ENCODE measurements at regions not wholly inside any gene's neighbourhood (a gene's known extent, or its start where the extent isn't known, plus 50 kb on each side); places are given as distances from the start of the nearest gene placed in this dataset.
A peak's percentile ranks its signal among the peaks of the same experiment; 100 is the strongest.

- no peak overlapping the region for H3K4me3 ChIP-seq (replicated peaks in 1 of 4; ENCODE audit: control extremely low read depth in 1 of 4, insufficient read depth in 1 of 4, low read depth in 3 of 4, low read length in 4 of 4)
- no peak overlapping the region for H3K27ac ChIP-seq (ENCODE audit: insufficient read depth, low read length)
- no peaks in the 10 kb centered on the region for H3K9me3 ChIP-seq (ENCODE audit: control insufficient read depth, insufficient read depth, low read depth, low read length)
- no peak overlapping the region for H3K4me2 ChIP-seq (ENCODE audit: extremely low read depth, insufficient read depth, low read length)
- no peaks in the 10 kb centered on the region for H3K27me3 ChIP-seq (ENCODE audit: control insufficient read depth, insufficient read depth, low read length)
- peaks cover 3% of the 10 kb centered on the region for H3K4me1 ChIP-seq (ENCODE audit: control insufficient read depth, extremely low read depth, insufficient read depth, low read length)
- no peak overlapping the region for H2AFZ ChIP-seq (ENCODE audit: low read length)
- DNase-seq (ENCODE audit: low read depth in 2 of 2): peak; percentile 2 to 52
- H4K20me1 ChIP-seq (ENCODE audit: control insufficient read depth, extremely low read depth, insufficient read depth, low read length): no peaks in the 10 kb centered on the region
- TF ChIP-seq, protein P1, sequence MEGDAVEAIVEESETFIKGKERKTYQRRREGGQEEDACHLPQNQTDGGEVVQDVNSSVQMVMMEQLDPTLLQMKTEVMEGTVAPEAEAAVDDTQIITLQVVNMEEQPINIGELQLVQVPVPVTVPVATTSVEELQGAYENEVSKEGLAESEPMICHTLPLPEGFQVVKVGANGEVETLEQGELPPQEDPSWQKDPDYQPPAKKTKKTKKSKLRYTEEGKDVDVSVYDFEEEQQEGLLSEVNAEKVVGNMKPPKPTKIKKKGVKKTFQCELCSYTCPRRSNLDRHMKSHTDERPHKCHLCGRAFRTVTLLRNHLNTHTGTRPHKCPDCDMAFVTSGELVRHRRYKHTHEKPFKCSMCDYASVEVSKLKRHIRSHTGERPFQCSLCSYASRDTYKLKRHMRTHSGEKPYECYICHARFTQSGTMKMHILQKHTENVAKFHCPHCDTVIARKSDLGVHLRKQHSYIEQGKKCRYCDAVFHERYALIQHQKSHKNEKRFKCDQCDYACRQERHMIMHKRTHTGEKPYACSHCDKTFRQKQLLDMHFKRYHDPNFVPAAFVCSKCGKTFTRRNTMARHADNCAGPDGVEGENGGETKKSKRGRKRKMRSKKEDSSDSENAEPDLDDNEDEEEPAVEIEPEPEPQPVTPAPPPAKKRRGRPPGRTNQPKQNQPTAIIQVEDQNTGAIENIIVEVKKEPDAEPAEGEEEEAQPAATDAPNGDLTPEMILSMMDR (conservative IDR thresholded peaks at IDR 0.05 in 1 of 2, IDR thresholded peaks at IDR 0.05 in 1 of 2; ENCODE audit: low read depth in 1 of 2, low read length in 2 of 2): no peak
- TF ChIP-seq EZH2 (IDR thresholded peaks at IDR 0.05; ENCODE audit: low read length, missing control alignments): no peak
- H3K79me2 ChIP-seq (ENCODE audit: control insufficient read depth, insufficient read depth, low read length): no peaks in the 10 kb centered on the region
- no peak overlapping the region for H3K9ac ChIP-seq (ENCODE audit: insufficient read depth, low read length)
- no peaks in the 10 kb centered on the region for H3K36me3 ChIP-seq (ENCODE audit: control insufficient read depth, insufficient read depth, low read length)
Observed at GRCh38 chr1:87513966-87514660, 185.4 kb downstream of the LMO4 start.

DNA sequence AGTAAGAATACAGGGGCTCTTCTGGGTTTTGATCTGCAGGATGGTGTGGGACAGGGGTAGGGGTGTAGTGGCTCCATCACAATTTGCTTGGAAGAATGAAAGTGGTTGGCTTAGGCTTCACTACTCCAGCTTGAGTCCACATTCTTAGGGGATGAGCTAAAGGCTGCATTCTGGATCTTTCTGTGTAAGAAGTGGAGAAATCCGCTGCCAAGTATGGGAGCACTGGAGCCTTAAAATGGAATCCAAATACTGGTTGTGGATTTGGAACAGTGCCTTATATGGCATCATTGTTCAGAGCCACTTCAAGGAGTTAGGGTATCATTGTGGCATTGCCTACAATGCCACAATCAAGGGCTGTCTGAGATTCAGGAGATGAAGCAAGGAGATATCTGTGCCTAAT, 187.1 kb downstream of the LMO4 start:
- peak; percentile 27 to 86 for DNase-seq (ENCODE audit: low read depth in 2 of 2)
- TF ChIP-seq, protein P1 (conservative IDR thresholded peaks at IDR 0.05 in 1 of 2, IDR thresholded peaks at IDR 0.05 in 1 of 2; ENCODE audit: low read depth in 1 of 2, low read length in 2 of 2): no peak
- no peak for TF ChIP-seq EZH2 (IDR thresholded peaks at IDR 0.05; ENCODE audit: low read length, missing control alignments)
- no peaks in the 10 kb centered on the region for H4K20me1 ChIP-seq (ENCODE audit: control insufficient read depth, extremely low read depth, insufficient read depth, low read length)

DNA sequence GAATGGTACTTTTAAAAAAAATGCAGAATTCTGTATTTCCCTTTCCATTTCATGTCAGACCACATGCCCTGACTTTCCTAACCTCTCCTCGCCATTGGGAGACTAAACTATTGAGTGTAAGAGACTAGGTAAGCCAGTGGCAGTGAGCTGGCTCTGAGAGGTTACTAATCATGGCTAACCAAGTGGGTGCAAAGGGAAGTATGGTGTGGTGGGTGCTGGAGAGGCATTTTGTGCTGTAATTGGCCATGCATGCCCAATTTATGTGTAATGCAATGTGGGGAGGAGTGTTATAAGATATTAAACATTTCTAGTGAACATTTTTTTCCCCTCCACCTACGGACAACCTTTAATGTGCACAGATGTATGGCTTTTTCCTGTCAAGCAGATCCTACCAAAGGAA, 190.1 kb downstream of the LMO4 start:
- H2AFZ ChIP-seq (ENCODE audit: low read length): no peak overlapping the region
- DNase-seq (ENCODE audit: low read depth in 2 of 2): peak in 1 of 2 donors; percentile 44
- no peaks in the 10 kb centered on the region for H3K36me3 ChIP-seq (ENCODE audit: control insufficient read depth, insufficient read depth, low read length)
- no peaks in the 10 kb centered on the region for H3K27me3 ChIP-seq (ENCODE audit: control insufficient read depth, insufficient read depth, low read length)
- no peak overlapping the region for H3K4me2 ChIP-seq (ENCODE audit: extremely low read depth, insufficient read depth, low read length)
- H3K79me2 ChIP-seq (ENCODE audit: control insufficient read depth, insufficient read depth, low read length): no peaks in the 10 kb centered on the region
- H4K20me1 ChIP-seq (ENCODE audit: control insufficient read depth, extremely low read depth, insufficient read depth, low read length): no peaks in the 10 kb centered on the region
- H3K4me1 ChIP-seq (ENCODE audit: control insufficient read depth, extremely low read depth, insufficient read depth, low read length): no peaks in the 10 kb centered on the region
- TF ChIP-seq, protein P1 (conservative IDR thresholded peaks at IDR 0.05 in 1 of 2, IDR thresholded peaks at IDR 0.05 in 1 of 2; ENCODE audit: low read depth in 1 of 2, low read length in 2 of 2): no peak
- TF ChIP-seq EZH2 (IDR thresholded peaks at IDR 0.05; ENCODE audit: low read length, missing control alignments): no peak
- no peak overlapping the region for H3K9ac ChIP-seq (ENCODE audit: insufficient read depth, low read length)
- H3K27ac ChIP-seq (ENCODE audit: insufficient read depth, low read length): no peak overlapping the region
- H3K9me3 ChIP-seq (ENCODE audit: control insufficient read depth, insufficient read depth, low read depth, low read length): no peaks in the 10 kb centered on the region
- no peak overlapping the region for H3K4me3 ChIP-seq (replicated peaks in 1 of 4; ENCODE audit: control extremely low read depth in 1 of 4, insufficient read depth in 1 of 4, low read depth in 3 of 4, low read length in 4 of 4)

More for the DNA sequence above, 187.1 kb downstream of the LMO4 start:
- Histone ChIP-seq H3K4me2 (ENCODE audit: extremely low read depth, insufficient read depth, low read length) (no peak overlapping the region), H3K27ac (ENCODE audit: insufficient read depth, low read length) (no peak overlapping the region), H3K27me3 (ENCODE audit: control insufficient read depth, insufficient read depth, low read length) (no peaks in the 10 kb centered on the region), H3K9me3 (ENCODE audit: control insufficient read depth, insufficient read depth, low read depth, low read length) (no peaks in the 10 kb centered on the region), H3K36me3 (ENCODE audit: control insufficient read depth, insufficient read depth, low read length) (no peaks in the 10 kb centered on the region), H3K79me2 (ENCODE audit: control insufficient read depth, insufficient read depth, low read length) (no peaks in the 10 kb centered on the region), H2AFZ (ENCODE audit: low read length) (no peak overlapping the region), H3K4me1 (ENCODE audit: control insufficient read depth, extremely low read depth, insufficient read depth, low read length) (peaks cover 3% of the 10 kb centered on the region), H3K9ac (ENCODE audit: insufficient read depth, low read length) (no peak overlapping the region), H3K4me3 (replicated peaks in 1 of 4; ENCODE audit: control extremely low read depth in 1 of 4, insufficient read depth in 1 of 4, low read depth in 3 of 4, low read length in 4 of 4) (no peak overlapping the region)

Measured in fibroblast of lung (primary cell).